Neural progenitor cell (in vitro differentiated cells): ENCODE measurements at regions not wholly inside any gene's neighbourhood (a gene's known extent, or its start where the extent isn't known, plus 50 kb on each side); places are given as distances from the start of the nearest gene placed in this dataset.

Source experiments
- DNase-seq: peaks from one replicate; pipeline ENCODE4 v3.0.0-alpha.2; 2016; ENCODE audit warnings: low spot score
- H2AFZ ChIP-seq: fragments of 200-600 bp; sonication (generic); replicated peaks from 2 replicates; pipeline ENCODE4 v1.6.1; 2016; ENCODE audit warnings: antibody characterized with exemption
- H3F3A ChIP-seq: fragments of 200-600 bp; sonication (generic); 2 replicates; pipeline ENCODE4 v1.6.1; 2016; ENCODE audit warnings: antibody characterized with exemption, low read depth
- H3K27ac ChIP-seq: fragments of 200-600 bp; sonication (generic); 2 replicates; pipeline ENCODE4 v1.5.1; 2016; ENCODE audit warnings: mild to moderate bottlenecking
- H3K27me3 ChIP-seq: fragments of 200-600 bp; sonication (generic); 2 replicates; pipeline ENCODE4 v1.6.1; 2016; ENCODE audit warnings: mild to moderate bottlenecking, moderate library complexity
- H3K36me3 ChIP-seq: fragments of 200-600 bp; sonication (generic); 2 replicates; pipeline ENCODE4 v1.5.1; 2016
- H3K4me1 ChIP-seq: fragments of 200-600 bp; sonication (generic); 2 replicates; pipeline ENCODE4 v1.6.1; 2016; ENCODE audit warnings: mixed run types
- H3K4me2 ChIP-seq: fragments of 200-600 bp; sonication (generic); 2 replicates; pipeline ENCODE4 v1.6.1; 2016
- H3K4me3 ChIP-seq: fragments of 200-600 bp; sonication (generic); 2 replicates; pipeline ENCODE4 v1.5.1; 2016
- H3K79me2 ChIP-seq: fragments of 200-600 bp; sonication (generic); 2 replicates; pipeline ENCODE4 v1.6.1; 2016; ENCODE audit warnings: low read depth
- H3K9ac ChIP-seq: fragments of 200-600 bp; sonication (generic); 2 replicates; pipeline ENCODE4 v1.6.1; 2016
- H3K9me3 ChIP-seq: fragments of 200-600 bp; sonication (generic); 2 replicates; pipeline ENCODE4 v1.5.1; 2016; ENCODE audit warnings: low read depth
- H4K20me1 ChIP-seq: fragments of 200-600 bp; sonication (generic); 2 replicates; pipeline ENCODE4 v1.6.1; 2016; ENCODE audit warnings: low read depth
- H3K27ac Mint-ChIP-seq: 3 replicates; pipeline ENCODE4 v1.8.0; 2021; ENCODE audit warnings: mixed read lengths
- H3K27me3 Mint-ChIP-seq: 2 replicates; pipeline ENCODE4 v1.8.0; 2022; ENCODE audit warnings: low read depth, mild to moderate bottlenecking, inconsistent platforms, moderate library complexity, mixed read lengths; ENCODE audit not compliant: insufficient read depth
- H3K36me3 Mint-ChIP-seq: 3 replicates; pipeline ENCODE4 v1.8.0; 2021; ENCODE audit warnings: mixed read lengths
- H3K4me1 Mint-ChIP-seq: 3 replicates; pipeline ENCODE4 v1.8.0; 2021; ENCODE audit warnings: mixed read lengths
- H3K4me3 Mint-ChIP-seq: 3 replicates; pipeline ENCODE4 v1.8.0; 2021; ENCODE audit warnings: mild to moderate bottlenecking, moderate library complexity, mixed read lengths
- H3K9me3 Mint-ChIP-seq: 3 replicates; pipeline ENCODE4 v1.8.0; 2020; ENCODE audit warnings: mixed read lengths
- CTCF ChIP-seq: fragments of 200-600 bp; sonication (generic); IDR thresholded peaks from 2 replicates; pipeline ENCODE4 v1.5.1; 2017; ENCODE audit warnings: antibody characterized with exemption, mild to moderate bottlenecking
- EZH2 ChIP-seq: fragments of 200-600 bp; sonication (generic); IDR thresholded peaks from 2 replicates; pipeline ENCODE4 v1.6.1; 2017; ENCODE audit warnings: antibody characterized with exemption, mild to moderate bottlenecking, moderate library complexity
- EZH2phosphoT487 ChIP-seq: fragments of 200-600 bp; sonication (generic); IDR thresholded peaks from 2 replicates; pipeline ENCODE4 v1.6.1; 2017; ENCODE audit warnings: antibody characterized with exemption

DNA sequence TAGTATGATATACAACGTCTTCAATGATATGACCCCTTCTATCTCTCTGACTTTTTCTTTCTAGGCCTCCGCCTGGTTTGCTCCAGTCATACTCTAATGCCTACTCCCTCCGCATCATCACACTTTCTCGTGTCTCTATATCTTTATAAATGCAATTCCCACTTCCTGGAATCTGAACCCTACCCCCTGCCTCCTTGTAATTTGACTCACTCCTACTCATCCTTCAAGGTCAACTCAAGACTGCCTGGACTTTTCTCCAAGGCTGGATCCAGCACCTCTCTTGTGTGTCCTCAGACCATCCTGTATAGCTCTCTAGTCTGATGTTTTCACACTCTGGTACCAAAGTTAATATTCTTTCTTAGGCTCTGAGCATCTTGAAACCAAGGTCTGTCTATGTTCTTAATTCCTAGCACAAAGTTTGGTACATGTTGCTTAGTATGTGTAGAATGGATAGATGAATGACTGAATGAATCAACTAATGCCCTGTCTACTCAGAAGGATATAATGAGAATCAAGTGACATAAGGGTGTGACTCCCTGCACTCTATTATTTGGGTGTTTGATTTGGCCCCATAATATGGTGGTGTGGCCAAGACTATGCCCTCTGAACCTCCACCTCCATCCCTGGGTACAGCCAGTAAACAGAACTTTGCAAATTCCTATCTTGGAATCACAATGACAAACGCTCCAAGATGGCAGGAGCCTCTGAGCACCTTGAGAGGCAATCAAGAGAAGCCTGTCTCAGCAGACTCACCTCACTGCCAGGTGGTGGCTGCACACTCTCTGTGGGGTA lies 74.3 kb upstream of the SERP2 start:
- Histone ChIP-seq H3K36me3 (no peaks in the 10 kb centered on the region), H3K79me2 (no peaks in the 10 kb centered on the region), H3K27ac (no peak overlapping the region), H3K4me2 (no peak overlapping the region), H2AFZ (no peak overlapping the region), H3K9me3 (no peaks in the 10 kb centered on the region), H3F3A (no peaks in the 10 kb centered on the region), H3K4me1 (no peaks in the 10 kb centered on the region), H4K20me1 (no peaks in the 10 kb centered on the region), H3K4me3 (no peak overlapping the region), H3K27me3 (no peaks in the 10 kb centered on the region), H3K9ac (no peak overlapping the region)
- Mint-ChIP-seq H3K9me3 (peaks cover 5% of the 10 kb centered on the region), H3K4me1 (peaks cover 14% of the 10 kb centered on the region), H3K27ac (no peak overlapping the region), H3K27me3 (no peaks in the 10 kb centered on the region), H3K36me3 (no peaks in the 10 kb centered on the region), H3K4me3 (no peak overlapping the region)
- TF ChIP-seq CTCF = no peak
- TF ChIP-seq EZH2 = no peak
- TF ChIP-seq EZH2phosphoT487 = no peak
- DNase-seq = no peak

GRCh38 chr13:44300895-44301638 lies 72.6 kb upstream of the SERP2 start:
- peaks cover 13% of the 10 kb centered on the region for H3F3A ChIP-seq
- no peak overlapping the region for H3K9ac ChIP-seq
- H3K4me3 ChIP-seq = no peak overlapping the region
- peaks cover 30% of the 10 kb centered on the region for H3K4me1 Mint-ChIP-seq
- no peaks in the 10 kb centered on the region for H3K27me3 ChIP-seq
- no peaks in the 10 kb centered on the region for H3K36me3 Mint-ChIP-seq
- H2AFZ ChIP-seq = no peak overlapping the region
- no peak for DNase-seq
- no peak overlapping the region for H3K4me3 Mint-ChIP-seq
- H3K9me3 Mint-ChIP-seq = no peaks in the 10 kb centered on the region
- no peaks in the 10 kb centered on the region for H3K36me3 ChIP-seq
- no peak overlapping the region for H3K4me2 ChIP-seq
- no peaks in the 10 kb centered on the region for H3K9me3 ChIP-seq
- no peaks in the 10 kb centered on the region for H3K27me3 Mint-ChIP-seq
- no peak overlapping the region for H3K27ac ChIP-seq
- no peaks in the 10 kb centered on the region for H3K79me2 ChIP-seq
- H3K27ac Mint-ChIP-seq = no peak overlapping the region
- TF ChIP-seq CTCF = no peak
- TF ChIP-seq EZH2phosphoT487 = no peak
- no peak for TF ChIP-seq EZH2
- H4K20me1 ChIP-seq = no peaks in the 10 kb centered on the region
- peaks cover 14% of the 10 kb centered on the region for H3K4me1 ChIP-seq

- Histone ChIP-seq H3K9ac (no peak overlapping the region), H3K27ac (no peak overlapping the region), H3K27me3 (no peaks in the 10 kb centered on the region), H3K79me2 (no peaks in the 10 kb centered on the region), H3K4me2 (no peak overlapping the region), H4K20me1 (no peaks in the 10 kb centered on the region), H3F3A (peaks cover 18% of the 10 kb centered on the region), H3K4me3 (no peak overlapping the region), H3K9me3 (no peaks in the 10 kb centered on the region), H2AFZ (no peak overlapping the region), H3K4me1 (peaks cover 19% of the 10 kb centered on the region), H3K36me3 (no peaks in the 10 kb centered on the region)
- peaks cover 35% of the 10 kb centered on the region for H3K4me1 Mint-ChIP-seq
- H3K27ac Mint-ChIP-seq = no peak overlapping the region
- no peaks in the 10 kb centered on the region for H3K36me3 Mint-ChIP-seq
- H3K4me3 Mint-ChIP-seq = no peak overlapping the region
- TF ChIP-seq EZH2 (no peak), EZH2phosphoT487 (no peak), CTCF (no peak)
- no peaks in the 10 kb centered on the region for H3K9me3 Mint-ChIP-seq
- H3K27me3 Mint-ChIP-seq = no peaks in the 10 kb centered on the region
- DNase-seq = no peak
These were observed 72.0 kb upstream of the SERP2 start for GRCh38 chr13:44301639-44302015.
